K562 (cell line): ENCODE measurements at regions not wholly inside any gene's neighbourhood (a gene's known extent, or its start where the extent isn't known, plus 50 kb on each side); places are given as distances from the start of the nearest gene placed in this dataset.

ENCODE experiments used
- ATAC-seq: fragments of 200-7000 bp; cut with Tn5 transposase; 3 replicates; pipeline ENCODE4 v1.9.1; 2020; ENCODE audit warnings: moderate library complexity
- BruUV-seq: library from RNA; stranded (reverse); fragments of 400-500 nt; replicated peaks from 2 replicates; lab custom pipeline; 2021; lab: Mats Ljungman, UMichigan
- CTCF ChIA-PET: fragments of 300-600 bp; formaldehyde crosslinking; extraction: SDS; loops from one replicate; lab custom pipeline; 2021; ENCODE audit warnings: low intra/inter-chr PET ratio; lab: Yijun Ruan, JAX
- POLR2A ChIA-PET: fragments of 300-600, 350-650 bp; sonication (Branson Sonifier 250); formaldehyde crosslinking; extraction: SDS; loops from one replicate; lab custom pipeline; 2021; ENCODE audit warnings: antibody characterized with exemption, inconsistent platforms; lab: Yijun Ruan, JAX
- DNase-seq, 4 experiments: peaks; one replicate each; pipeline versions ENCODE4 v3.0.0 to v3.0.0-alpha.2; 2011 to 2018; ENCODE audit warnings: low spot score in 3 of 4, mixed read lengths in 3 of 4; ENCODE audit errors: extremely low read depth in 1 of 4
- FAIRE-seq: peaks from 2 replicates; lab custom pipeline; 2011; peaks lifted over from hg19 to GRCh38; lab: Jason Lieb, UNC
- H2AFZ ChIP-seq: 2 replicates; pipeline ENCODE4 v1.6.0; 2011; ENCODE audit warnings: low read depth, low read length, control low read depth, inconsistent platforms
- H3K27ac ChIP-seq: fragments of 200-600 bp; 3 replicates; pipeline ENCODE4 v1.8.0; 2011; ENCODE audit warnings: low read depth, mild to moderate bottlenecking, control low read depth, inconsistent platforms, low read length, moderate library complexity, mixed read lengths; ENCODE audit errors: extremely low read depth
- H3K27me3 ChIP-seq, 2 experiments: fragments of 300-600 bp in 1 of 2; 2 replicates in 1 of 2; 3 replicates in 1 of 2; pipeline versions ENCODE4 v1.6.0 to v1.8.0; 2011; ENCODE audit warnings: inconsistent platforms in 2 of 2, low read length in 2 of 2, mild to moderate bottlenecking in 1 of 2, mixed read lengths in 1 of 2, moderate library complexity in 1 of 2; ENCODE audit not compliant: control insufficient read depth in 2 of 2, insufficient read depth in 2 of 2
- H3K36me3 ChIP-seq: fragments of 300-600 bp; 3 replicates; pipeline ENCODE4 v1.8.0; 2011; ENCODE audit warnings: mild to moderate bottlenecking, low read length, inconsistent platforms; ENCODE audit not compliant: control insufficient read depth, insufficient read depth
- H3K4me1 ChIP-seq, 2 experiments: fragments of 200-600 bp in 1 of 2; replicated peaks in 1 of 2; 2 replicates in 1 of 2; 3 replicates in 1 of 2; pipeline versions ENCODE4 v1.5.1 to v1.8.0; 2011; ENCODE audit warnings: inconsistent platforms in 2 of 2, low read length in 2 of 2, mild to moderate bottlenecking in 1 of 2, mixed read lengths in 1 of 2, moderate library complexity in 1 of 2; ENCODE audit not compliant: control insufficient read depth in 2 of 2, insufficient read depth in 2 of 2
- H3K4me2 ChIP-seq: 2 replicates; pipeline ENCODE4 v1.6.1; 2011; ENCODE audit warnings: low read length, control low read depth, inconsistent platforms, mixed read lengths; ENCODE audit not compliant: insufficient read depth
- H3K4me3 ChIP-seq: fragments of 200-600 bp; sonication (generic), shearing (Covaris generic); 2 replicates; pipeline ENCODE4 v1.5.1; 2016; ENCODE audit warnings: control low read depth, inconsistent platforms
- H3K79me2 ChIP-seq: fragments of 200-600 bp; 3 replicates; pipeline ENCODE4 v1.8.0; 2011; ENCODE audit warnings: low read length, inconsistent platforms; ENCODE audit not compliant: control insufficient read depth, insufficient read depth
- H3K9ac ChIP-seq, 2 experiments: 2 replicates each; pipeline versions ENCODE4 v1.6.0 to v1.6.1; 2011; ENCODE audit warnings: low read depth in 2 of 2, low read length in 2 of 2, control low read depth in 1 of 2, inconsistent platforms in 1 of 2, mild to moderate bottlenecking in 1 of 2, mixed read lengths in 1 of 2; ENCODE audit not compliant: insufficient read depth in 1 of 2
- H3K9me1 ChIP-seq: one replicate; pipeline ENCODE4 v1.6.0; 2011; ENCODE audit warnings: inconsistent platforms, mild to moderate bottlenecking, low read length, moderate library complexity; ENCODE audit not compliant: control insufficient read depth, insufficient read depth
- H3K9me3 ChIP-seq: replicated peaks from 2 replicates; pipeline ENCODE4 v1.5.1; 2011; ENCODE audit warnings: low read depth, low read length, inconsistent platforms; ENCODE audit not compliant: control insufficient read depth, insufficient read depth
- H4K20me1 ChIP-seq: replicated peaks from 2 replicates; pipeline ENCODE4 v1.6.1; 2011; ENCODE audit warnings: low read length, inconsistent platforms, mixed read lengths; ENCODE audit not compliant: control insufficient read depth, insufficient read depth
- ARID3A ChIP-seq: IDR thresholded peaks from 2 replicates; pipeline ENCODE4 v1.6.1; 2012; ENCODE audit warnings: low read depth, low read length, improper control_type of control experiment, borderline replicate concordance
- ATF4 ChIP-seq: fragments of 450-650 bp; formaldehyde crosslinking; IDR thresholded peaks from 2 replicates; pipeline ENCODE4 v1.4.0; 2022; ENCODE audit warnings: mild to moderate bottlenecking, moderate library complexity
- C11orf30 ChIP-seq: fragments of 450-650 bp; IDR thresholded peaks from 2 replicates; pipeline ENCODE4 v1.6.1; 2016; ENCODE audit warnings: low read depth, mild to moderate bottlenecking
- ELF4 ChIP-seq: fragments of 450-650 bp; formaldehyde crosslinking; IDR thresholded peaks from 2 replicates; pipeline ENCODE4 v1.4.0; 2022; ENCODE audit warnings: missing genetic modification characterization
- FOXA3 ChIP-seq, 2 experiments: fragments of 450-650 bp in 1 of 2; sonication (generic) in 1 of 2; formaldehyde crosslinking; IDR thresholded peaks in 1 of 2; conservative IDR thresholded peaks in 1 of 2; 2 replicates each; pipeline versions ENCODE4 v1.4.0 to v1.8.0; 2020 to 2022; ENCODE audit warnings: mild to moderate bottlenecking in 2 of 2, missing genetic modification reagents in 1 of 2
- GTF2A2 ChIP-seq: IDR thresholded peaks from 2 replicates; pipeline ENCODE4 v1.6.1; 2016; ENCODE audit warnings: mild to moderate bottlenecking, missing genetic modification characterization, missing compliant biosample characterization
- HNRNPH1 ChIP-seq: fragments of 200-400 bp; formaldehyde crosslinking; optimal IDR thresholded peaks from 2 replicates; pipeline ENCODE3; 2017; ENCODE audit warnings: low read depth, mild to moderate bottlenecking, low read length, moderate library complexity
- KAT2B ChIP-seq: IDR thresholded peaks from one replicate; pipeline ENCODE4 v1.6.1; 2012; ENCODE audit warnings: low read depth, mild to moderate bottlenecking, control low read depth, inconsistent platforms, low read length, moderate library complexity
- KDM1A ChIP-seq, 2 experiments: fragments of 450-650 bp; IDR thresholded peaks; 2 replicates each; pipeline ENCODE4 v1.6.1; 2016; ENCODE audit warnings: mild to moderate bottlenecking in 2 of 2
- LARP7 ChIP-seq: fragments of 450-650 bp; IDR thresholded peaks from 2 replicates; pipeline ENCODE4 v1.6.1; 2016
- MAFF ChIP-seq: IDR thresholded peaks from 2 replicates; pipeline ENCODE4 v1.6.1; 2012; ENCODE audit warnings: low read length, improper control_type of control experiment
- MAFG ChIP-seq: fragments of 450-650 bp; conservative IDR thresholded peaks from 2 replicates; pipeline ENCODE4 v1.6.1; 2016; ENCODE audit warnings: missing genetic modification characterization, missing compliant biosample characterization
- MAFK ChIP-seq: IDR thresholded peaks from 2 replicates; pipeline ENCODE4 v1.6.1; 2011; ENCODE audit warnings: low read length, improper control_type of control experiment
- PHB2 ChIP-seq: fragments of 450-650 bp; IDR thresholded peaks from 2 replicates; pipeline ENCODE4 v1.6.1; 2017; ENCODE audit warnings: low read depth
- RAD21 ChIP-seq, 2 experiments: fragments of 250-450 bp in 1 of 2; fragments of 450-650 bp in 1 of 2; sonication (Bioruptor Pico) in 1 of 2; formaldehyde crosslinking in 1 of 2; IDR thresholded peaks in 1 of 2; conservative IDR thresholded peaks in 1 of 2; 2 replicates each; pipeline versions ENCODE4 v1.4.0 to v1.8.0; 2020 to 2022; ENCODE audit warnings: mild to moderate bottlenecking in 2 of 2, moderate library complexity in 1 of 2
- TAL1 ChIP-seq: fragments of 450-650 bp; IDR thresholded peaks from 2 replicates; pipeline ENCODE4 v1.6.1; 2016; ENCODE audit warnings: mild to moderate bottlenecking
- TARDBP ChIP-seq: fragments of 450-650 bp; IDR thresholded peaks from 2 replicates; pipeline ENCODE4 v1.6.1; 2016
- TBL1XR1 ChIP-seq, 2 experiments: IDR thresholded peaks; 2 replicates each; pipeline ENCODE4 v1.6.1; 2012; ENCODE audit warnings: improper control_type of control experiment in 2 of 2, low read length in 2 of 2, mild to moderate bottlenecking in 1 of 2
- ZKSCAN1 ChIP-seq: fragments of 150-350 bp; IDR thresholded peaks from 2 replicates; pipeline ENCODE4 v1.6.1; 2016; ENCODE audit warnings: low read depth, low read length
- ZNF316 ChIP-seq: fragments of 450-650 bp; IDR thresholded peaks from 2 replicates; pipeline ENCODE4 v1.6.1; 2016
- ZNF408 ChIP-seq: fragments of 250-450 bp; sonication (Bioruptor Pico); IDR thresholded peaks from 2 replicates; pipeline ENCODE4 v1.4.0; 2020; ENCODE audit warnings: low read depth, mild to moderate bottlenecking, moderate library complexity
- WGBS: fragments of 100-300 bp; shearing (Covaris generic); methylation state at CpG from one replicate; pipeline ENCODE4 v1.1.6; 2016; ENCODE audit warnings: low coverage, mixed read lengths; ENCODE audit not compliant: insufficient coverage; ENCODE audit errors: missing lambda C conversion rate; 5-methylcytosine and 5-hydroxymethylcytosine counted together
- in situ Hi-C: fragments of 300-500 bp; cut with MboI; formaldehyde crosslinking; loops from 4 replicates; pipeline ENCODE4 v1.15.0; 2018; ENCODE audit warnings: inconsistent platforms, mixed read lengths
- intact Hi-C: fragments of 100-400 bp; cut with micrococcal nuclease; formaldehyde crosslinking; loops from 2 replicates; pipeline ENCODE4 v1.14.2; 2022

DNA sequence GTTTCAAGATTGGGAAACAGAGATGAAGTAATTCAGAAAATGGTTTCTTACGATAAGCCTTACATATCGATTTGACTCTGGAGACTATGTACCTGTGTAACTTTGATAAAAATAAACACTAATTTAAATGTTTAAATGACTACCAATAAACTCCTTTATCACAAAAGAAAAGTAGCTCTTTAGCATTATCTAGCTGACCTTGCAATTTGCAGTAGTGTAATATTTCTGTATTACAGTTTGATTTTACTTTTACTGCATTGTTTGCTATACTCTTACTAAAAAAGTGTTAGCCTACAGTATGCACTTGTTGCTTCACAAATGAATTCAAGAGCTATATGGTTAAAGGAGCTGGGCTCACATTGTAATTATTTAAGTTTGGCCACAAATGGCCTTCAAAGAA lies 77.8 kb upstream of the ZNF804B start:
- 20% methylated on average over 2 of the region's 2 CpGs for WGBS

More for the DNA sequence above, 77.8 kb upstream of the ZNF804B start:
- Histone ChIP-seq H3K36me3 (no peaks in the 10 kb centered on the region), H2AFZ (peak overlapping the region; percentile 79), H3K79me2 (no peaks in the 10 kb centered on the region), H3K27me3 (no peaks in the 10 kb centered on the region), H3K27ac (peak overlapping the region; percentile 85; the same call in 2 of the 3 replicates), H3K9me3 (no peaks in the 10 kb centered on the region), H3K9ac (peak overlapping the region in 1 of 2 experiments; percentile 59; a peak in 1 of 4 replicates), H3K4me1 (peaks cover 15 to 37% of the 10 kb centered on the region in 2 experiments), H3K4me2 (no peak overlapping the region), H3K9me1 (no peaks in the 10 kb centered on the region), H4K20me1 (no peaks in the 10 kb centered on the region), H3K4me3 (no peak overlapping the region)
- no peak for FAIRE-seq
- ATAC-seq, result peak; percentile 4; the same call in 1 of the 3 replicates
- POLR2A ChIA-PET, result no interaction called here
- in situ Hi-C loops (no loop called here), intact Hi-C loops (loop anchor here (5.0 kb wide), 1 partner anchor 464 kb away; no protein-coding TSS in a partner anchor)
- DNase-seq, result no peak
- no TSS peak for BruUV-seq
- CTCF ChIA-PET, result no interaction called here
- TF ChIP-seq ARID3A (no peak), TAL1 (no peak; the same call in 1 of the 2 replicates), MAFK (peak; percentile 83), GTF2A2 (tag) (no peak), TARDBP (no peak), ZNF316 (peak; percentile 95), KAT2B (no peak), PHB2 (no peak), ELF4 (CRISPR knock-in tag) (no peak), TBL1XR1 (IDR thresholded peaks at IDR 0.05; ENCODE audit: low read length in 2 of 2) (no peak), FOXA3 (CRISPR knock-in tag; conservative IDR thresholded peaks at IDR 0.05 in 1 of 2, IDR thresholded peaks at IDR 0.05 in 1 of 2) (no peak), MAFG (peak; percentile 73), ATF4 (CRISPR knock-in tag) (no peak), LARP7 (no peak), RAD21 (CRISPR knock-in tag; conservative IDR thresholded peaks at IDR 0.05 in 1 of 2, IDR thresholded peaks at IDR 0.05 in 1 of 2) (no peak), ZNF408 (CRISPR knock-in tag) (no peak), HNRNPH1 (no peak), MAFF (peak; percentile 82), KDM1A (IDR thresholded peaks at IDR 0.05) (no peak), ZKSCAN1 (no peak), C11orf30 (peak; percentile 88)
